Motor neuron (in vitro differentiated cells): ENCODE measurements at regions not wholly inside any gene's neighbourhood (a gene's known extent, or its start where the extent isn't known, plus 50 kb on each side); places are given as distances from the start of the nearest gene placed in this dataset.

Experiments
- ATAC-seq, 8 experiments: fragments of 200-7000 bp; cut with Tn5 transposase; replicated peaks in 6 of 8; 2 replicates each; pipeline ENCODE4 v1.8.0; 2021; ENCODE audit warnings: mild to moderate bottlenecking in 8 of 8, moderate library complexity in 8 of 8
- H3K27ac ChIP-seq, 2 donors: fragments of 250-450 bp; sonication (Bioruptor Pico); 2 replicates each; pipeline ENCODE4 v1.9.0; 2021; ENCODE audit warnings: antibody characterized with exemption in 2 of 2, mild to moderate bottlenecking in 2 of 2, moderate library complexity in 1 of 2
- H3K4me1 ChIP-seq, 2 donors: fragments of 250-450 bp; sonication (Bioruptor Pico); replicated peaks in 1 of 2; 2 replicates each; pipeline ENCODE4 v1.6.1; 2021; ENCODE audit warnings: antibody characterized with exemption in 2 of 2, mild to moderate bottlenecking in 2 of 2, moderate library complexity in 1 of 2
- H3K4me3 ChIP-seq, 5 donors: fragments of 250-450 bp; sonication (Bioruptor Pico); 2 replicates each; pipeline ENCODE4 v1.9.0; 2021; ENCODE audit warnings: antibody characterized with exemption in 5 of 5, mild to moderate bottlenecking in 5 of 5, moderate library complexity in 4 of 5
- WGBS, 10 experiments: fragments of 450-650 bp; shearing (Covaris generic); methylation state at CpG; one replicate each; pipeline ENCODE4 v1.0.0; 2022; 5-methylcytosine and 5-hydroxymethylcytosine counted together
- in situ Hi-C, 9 experiments: fragments of 400-800 bp; cut with MboI; loops; one replicate each; pipeline ENCODE4 v1.15.0; 2021; ENCODE audit warnings: low sequenced_read_pairs in 9 of 9, low pct_unique_long_range_greater_than_20kb in 2 of 9; ENCODE audit not compliant: unreplicated experiment in 9 of 9

DNA sequence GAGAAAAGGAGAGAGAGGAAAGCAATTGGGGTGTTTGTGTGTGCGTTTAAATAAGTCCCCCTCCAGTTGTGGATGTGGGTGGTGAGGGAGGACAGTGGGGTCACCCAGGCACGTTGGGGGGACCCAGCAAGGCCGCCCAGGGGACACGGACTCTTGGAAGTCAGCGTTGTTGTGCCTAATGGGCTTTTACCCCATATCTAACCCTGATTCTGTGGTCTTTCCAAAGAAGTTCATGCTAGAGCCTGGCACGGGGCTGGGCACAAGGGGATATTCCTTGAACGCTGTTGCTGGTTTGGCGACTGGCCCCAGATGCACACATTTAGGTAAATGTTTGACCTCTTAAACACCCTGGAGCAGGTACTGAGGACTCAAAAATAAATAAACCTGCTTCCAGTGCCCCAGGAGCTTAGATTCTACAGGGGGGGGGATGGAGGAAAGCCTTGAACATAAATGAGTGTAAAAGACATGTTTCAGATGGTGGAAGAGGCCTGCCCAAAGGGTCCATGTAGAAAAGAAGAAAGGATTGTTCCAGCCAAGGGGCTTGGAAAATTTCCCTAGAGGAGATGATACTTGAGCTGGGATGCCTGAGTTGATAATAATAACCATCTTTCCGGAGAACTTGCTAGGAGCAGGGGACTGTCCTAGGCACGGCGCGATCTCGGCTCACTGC, 97.7 kb upstream of the SIX3 start:
- 67 to 92% (median 89%) methylated on average over 2 to 6 of the region's 13 CpGs; no CpG with 5 or more reads in 5 of the 10 experiments for WGBS, 10 experiments
- H3K4me3 ChIP-seq: no peak overlapping the region
- no peak for ATAC-seq
- no peak overlapping the region for H3K27ac ChIP-seq
- peaks cover 0 to 2% of the 10 kb centered on the region in 2 donors for H3K4me1 ChIP-seq
- in situ Hi-C loops: no loop called here

DNA sequence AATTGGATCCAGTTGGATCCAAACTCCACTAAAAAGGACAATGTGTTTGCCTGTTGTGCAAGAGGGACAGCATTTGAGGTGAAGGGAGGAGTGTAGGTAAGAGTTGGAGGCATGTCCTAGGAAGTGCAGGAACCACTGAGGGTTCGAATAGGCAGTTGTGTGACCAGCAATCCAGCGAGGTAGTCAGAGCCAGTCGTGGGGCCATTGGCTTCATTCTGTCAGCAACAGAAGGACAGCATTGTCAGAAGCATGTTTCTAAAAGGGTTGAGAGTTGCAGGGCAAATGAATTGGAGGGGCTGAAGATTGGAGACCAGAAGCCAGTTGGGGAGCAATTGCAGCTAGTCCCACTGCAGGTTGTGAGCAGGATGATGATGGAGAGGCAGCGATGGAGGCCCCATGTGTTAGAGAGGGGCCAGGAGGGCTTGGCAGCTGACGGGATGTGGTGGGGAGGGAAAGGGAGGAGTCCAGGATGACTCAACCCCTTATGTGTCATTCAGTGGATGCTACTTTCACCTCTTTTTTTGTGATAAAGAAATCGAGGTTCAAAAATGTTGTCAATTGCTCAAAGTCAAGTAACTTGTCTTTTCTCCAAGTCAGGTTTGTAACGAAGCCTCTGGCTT, 96.7 kb upstream of the SIX3 start:
- 35 to 95% (median 52%) methylated on average over 2 to 5 of the region's 7 CpGs; no CpG with 5 or more reads in 3 of the 10 experiments for WGBS, 10 experiments
- in situ Hi-C loops: no loop called here

DNA sequence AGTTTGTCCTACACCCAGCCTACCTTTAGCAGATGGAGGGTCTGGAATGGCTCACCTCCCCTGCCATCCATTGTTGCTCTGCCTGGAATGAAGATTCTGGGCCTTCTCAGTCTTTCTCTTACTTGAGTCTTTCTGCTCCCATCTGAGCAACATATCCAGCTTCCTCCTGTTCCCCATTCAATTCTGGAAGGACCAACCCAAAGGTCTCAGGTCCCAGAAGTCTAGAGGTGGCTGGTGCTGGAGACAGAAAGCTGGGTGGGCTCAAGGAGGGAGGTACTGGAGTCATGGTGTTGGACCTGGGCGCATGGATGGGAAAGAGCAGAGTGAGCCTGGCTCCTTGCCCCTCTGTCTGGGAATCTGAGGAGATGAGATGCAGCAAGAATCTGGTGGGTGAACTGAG, 93.5 kb upstream of the SIX3 start:
- Histone ChIP-seq H3K4me1 (no peaks in the 10 kb centered on the region), H3K4me3 (no peak overlapping the region), H3K27ac (no peak overlapping the region)
- in situ Hi-C loops: no loop called here
- WGBS, 10 experiments: 0 to 88% (median 83%) methylated on average over 1 of the region's 1 CpG; no CpG with 5 or more reads in 7 of the 10 experiments
- ATAC-seq: no peak

More for the DNA sequence above, 96.7 kb upstream of the SIX3 start:
- ATAC-seq: peak in 2 of 8 experiments; percentile 43 to 46
- no peak overlapping the region for H3K27ac ChIP-seq
- peaks cover 0 to 2% of the 10 kb centered on the region in 2 donors for H3K4me1 ChIP-seq
- H3K4me3 ChIP-seq: no peak overlapping the region

DNA sequence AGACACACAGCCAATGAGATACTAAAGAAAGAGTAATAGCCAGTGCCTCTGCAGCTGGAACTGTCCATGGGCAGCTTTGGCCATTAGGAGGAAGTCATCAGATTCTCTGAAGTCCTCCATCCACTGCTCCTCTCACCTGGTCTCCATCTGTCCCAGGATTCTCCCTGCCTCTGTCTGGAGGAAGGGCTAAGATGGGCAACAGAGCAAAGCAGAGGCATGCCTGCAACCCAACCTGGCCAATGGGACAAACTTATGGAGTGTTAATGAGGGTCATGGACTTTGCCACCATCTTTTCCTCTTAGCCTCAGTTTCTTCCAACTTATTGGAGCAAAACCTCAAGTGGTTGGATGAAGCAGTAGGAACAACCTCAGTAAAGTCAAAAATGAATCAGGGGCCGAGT, 91.5 kb upstream of the SIX3 start:
- H3K4me3 ChIP-seq: no peak overlapping the region
- in situ Hi-C loops: no loop called here

DNA sequence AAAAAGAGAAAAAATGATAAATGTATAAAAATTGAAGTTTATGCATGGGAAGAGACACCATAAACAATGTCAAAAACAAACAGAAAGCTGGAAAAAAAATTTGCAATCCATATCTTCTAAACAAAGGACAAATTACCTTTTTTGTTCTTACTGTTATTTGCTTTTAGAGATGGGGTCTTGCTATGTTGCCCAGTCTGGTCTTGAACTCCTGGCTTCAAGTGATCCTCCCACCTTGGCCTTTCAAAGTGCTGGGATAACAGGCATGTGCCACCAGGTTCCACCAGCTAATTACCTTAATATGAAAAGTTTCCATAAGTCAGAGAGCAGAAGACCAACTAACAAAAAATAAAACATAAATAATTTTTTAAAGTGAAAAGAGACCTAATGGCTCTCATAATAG, 90.0 kb upstream of the SIX3 start:
- no peak for ATAC-seq
- no peak overlapping the region for H3K4me3 ChIP-seq
- H3K4me1 ChIP-seq: no peaks in the 10 kb centered on the region
- no peak overlapping the region for H3K27ac ChIP-seq
- in situ Hi-C loops: no loop called here

More for the DNA sequence above, 91.5 kb upstream of the SIX3 start:
- 80 to 100% (median 83%) methylated on average over 1 of the region's 1 CpG; no CpG with 5 or more reads in 7 of the 10 experiments for WGBS, 10 experiments
- no peak for ATAC-seq
- Histone ChIP-seq H3K4me1 (no peaks in the 10 kb centered on the region), H3K27ac (no peak overlapping the region)

DNA sequence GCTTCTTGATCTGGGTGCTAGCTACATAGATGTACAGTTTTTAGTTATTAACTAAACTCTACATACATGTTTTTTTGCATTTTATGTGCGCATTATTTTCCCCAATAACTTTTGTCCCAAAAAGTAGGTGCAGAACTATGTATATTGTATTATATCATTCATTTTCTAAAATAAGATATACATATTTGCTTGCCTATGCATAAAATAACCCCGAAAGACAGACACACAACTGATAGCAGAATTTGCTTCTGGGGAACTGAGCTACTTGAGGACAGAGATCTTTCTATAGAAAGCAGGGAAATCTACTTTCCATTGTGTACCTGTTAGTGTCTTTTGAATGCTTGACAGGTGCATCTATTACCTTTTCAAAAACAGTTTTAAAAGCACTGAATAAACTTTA, 88.9 kb upstream of the SIX3 start:
- in situ Hi-C loops: no loop called here
- Histone ChIP-seq H3K4me1 (no peaks in the 10 kb centered on the region), H3K27ac (no peak overlapping the region), H3K4me3 (no peak overlapping the region)
- no peak for ATAC-seq
- 0 to 95% (median 68%) methylated on average over 1 to 2 of the region's 2 CpGs; no CpG with 5 or more reads in 1 of the 10 experiments for WGBS, 10 experiments

- no peak for ATAC-seq
- H3K4me1 ChIP-seq: no peaks in the 10 kb centered on the region
- no peak overlapping the region for H3K27ac ChIP-seq
- H3K4me3 ChIP-seq: no peak overlapping the region
- WGBS, 10 experiments: 0 to 86% (median 48%) methylated on average over 1 to 3 of the region's 3 CpGs; no CpG with 5 or more reads in 1 of the 10 experiments
- in situ Hi-C loops: no loop called here
Measured at GRCh38 chr2:44859337-44859736, 82.2 kb upstream of the SIX3 start.

- 0 to 100% (median 67%) methylated on average over 1 of the region's 1 CpG; no CpG with 5 or more reads in 2 of the 10 experiments for WGBS, 10 experiments
- Histone ChIP-seq H3K4me1 (no peaks in the 10 kb centered on the region), H3K4me3 (no peak overlapping the region), H3K27ac (no peak overlapping the region)
- in situ Hi-C loops: no loop called here
- peak in 2 of 8 experiments; percentile 20 to 69 for ATAC-seq
Measured at GRCh38 chr2:44866152-44866551, 75.3 kb upstream of the SIX3 start.

- Histone ChIP-seq H3K4me3 (no peak overlapping the region), H3K27ac (no peak overlapping the region), H3K4me1 (no peaks in the 10 kb centered on the region)
- in situ Hi-C loops: no loop called here
- no peak for ATAC-seq
- WGBS, 10 experiments: 0 to 50% (median 29%) methylated on average over 1 to 5 of the region's 5 CpGs; no CpG with 5 or more reads in 4 of the 10 experiments
Measured at GRCh38 chr2:44869761-44870160, 71.7 kb upstream of the SIX3 start.

- no peaks in the 10 kb centered on the region for H3K4me1 ChIP-seq
- H3K4me3 ChIP-seq: no peak overlapping the region
- 0 to 83% (median 76%) methylated on average over 1 to 7 of the region's 7 CpGs; no CpG with 5 or more reads in 2 of the 10 experiments for WGBS, 10 experiments
- in situ Hi-C loops: no loop called here
- no peak overlapping the region for H3K27ac ChIP-seq
- ATAC-seq: no peak
Measured at GRCh38 chr2:44877417-44877816, 64.1 kb upstream of the SIX3 start.

GRCh38 chr2:44879269-44880124, 62.0 kb upstream of the SIX3 start:
- WGBS, 10 experiments: 29 to 86% (median 72%) methylated on average over 2 to 14 of the region's 18 CpGs; no CpG with 5 or more reads in 2 of the 10 experiments
- Histone ChIP-seq H3K4me3 (no peak overlapping the region), H3K4me1 (no peaks in the 10 kb centered on the region), H3K27ac (no peak overlapping the region)
- in situ Hi-C loops: no loop called here
- ATAC-seq: no peak

DNA sequence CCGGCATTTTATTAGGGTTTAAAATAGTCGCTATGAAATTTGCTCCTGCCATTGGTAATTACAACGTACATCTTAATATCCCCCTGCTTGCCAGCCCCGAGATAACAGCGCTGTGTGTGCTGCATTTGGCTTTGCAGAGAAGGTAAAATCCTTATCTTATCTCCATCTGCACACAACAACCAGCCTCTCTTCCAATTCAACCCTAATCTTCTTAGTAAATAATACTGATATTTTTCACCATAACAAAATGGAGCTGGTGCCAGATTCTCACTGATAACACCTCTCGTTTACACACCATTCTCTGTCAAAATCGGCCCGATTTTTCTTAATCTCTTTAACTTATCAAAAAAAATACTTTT, 61.4 kb upstream of the SIX3 start:
- Histone ChIP-seq H3K4me3 (no peak overlapping the region), H3K4me1 (no peaks in the 10 kb centered on the region), H3K27ac (no peak overlapping the region)
- WGBS, 10 experiments: 43 to 100% (median 84%) methylated on average over 3 to 8 of the region's 8 CpGs
- in situ Hi-C loops: no loop called here
- ATAC-seq: no peak

- no peak for ATAC-seq
- Histone ChIP-seq H3K4me3 (no peak overlapping the region), H3K27ac (no peak overlapping the region), H3K4me1 (no peaks in the 10 kb centered on the region)
- in situ Hi-C loops: no loop called here
Measured at GRCh38 chr2:44881856-44882255, 59.6 kb upstream of the SIX3 start.
